B cell (primary cell): ENCODE measurements at regions not wholly inside any gene's neighbourhood (a gene's known extent, or its start where the extent isn't known, plus 50 kb on each side); places are given as distances from the start of the nearest gene placed in this dataset.

Experiments
- ATAC-seq: fragments of 200-7000 bp; cut with Tn5 transposase; one replicate; pipeline ENCODE4 v1.10.0; 2021; ENCODE audit warnings: low read depth, mild to moderate bottlenecking, moderate number of reproducible peaks, moderate library complexity
- CTCF ChIA-PET: fragments of 350-600 bp; sonication (Branson Sonifier 250); formaldehyde crosslinking; loops from one replicate; lab custom pipeline; 2021; ENCODE audit warnings: antibody characterized with exemption, inconsistent platforms; lab: Charles Lee
- POLR2A ChIA-PET: fragments of 350-600 bp; sonication (Branson Sonifier 250); formaldehyde crosslinking; loops from one replicate; lab custom pipeline; 2021; ENCODE audit warnings: antibody characterized with exemption; lab: Charles Lee
- DNase-seq: peaks from one replicate; pipeline ENCODE4 v3.0.0; 2013
- H2AFZ ChIP-seq: 2 replicates; pipeline ENCODE4 v1.6.1; 2012; ENCODE audit warnings: mild to moderate bottlenecking, low read depth, low read length; ENCODE audit not compliant: insufficient read depth, poor library complexity, severe bottlenecking
- H3K27ac ChIP-seq, 2 donors: 1 replicate in 1 of 2; 2 replicates in 1 of 2; pipeline ENCODE4 v1.5.1; 2012 to 2013; ENCODE audit warnings: low read length in 2 of 2, mild to moderate bottlenecking in 2 of 2, moderate library complexity in 1 of 2
- H3K27me3 ChIP-seq, 4 experiments: fragments of 200-600 bp in 1 of 4; sonication (generic) in 1 of 4; replicated peaks in 1 of 4; 1 replicate in 2 of 4; 2 replicates in 2 of 4; pipeline versions ENCODE4 v1.6.1 to v1.7.0; 2013 to 2016; ENCODE audit warnings: low read length in 3 of 4, mild to moderate bottlenecking in 2 of 4, mixed read lengths in 1 of 4, moderate library complexity in 1 of 4; ENCODE audit not compliant: insufficient read depth in 4 of 4, control insufficient read depth in 3 of 4; ENCODE audit errors: control extremely low read depth in 1 of 4
- H3K36me3 ChIP-seq, 2 experiments: replicated peaks in 1 of 2; 1 replicate in 1 of 2; 2 replicates in 1 of 2; pipeline versions ENCODE4 v1.6.1 to v1.7.1; 2013; ENCODE audit warnings: low read length in 1 of 2; ENCODE audit not compliant: insufficient read depth in 2 of 2, control insufficient read depth in 1 of 2; ENCODE audit errors: control extremely low read depth in 1 of 2, extremely low read depth in 1 of 2
- H3K4me1 ChIP-seq, 2 donors: fragments of 200-600 bp in 1 of 2; sonication (generic) in 1 of 2; 1 replicate in 1 of 2; 2 replicates in 1 of 2; pipeline versions ENCODE4 v1.5.1 to v1.6.1; 2013 to 2017; ENCODE audit warnings: low read length in 2 of 2; ENCODE audit not compliant: control insufficient read depth in 2 of 2, insufficient read depth in 2 of 2
- H3K4me2 ChIP-seq: replicated peaks from 2 replicates; pipeline ENCODE3; 2012; ENCODE audit warnings: mild to moderate bottlenecking, low read depth, low read length; ENCODE audit not compliant: poor library complexity, severe bottlenecking
- H3K4me3 ChIP-seq, 5 experiments: fragments of 200-600 bp in 1 of 5; sonication (generic) in 1 of 5; 1 replicate in 3 of 5; 2 replicates in 2 of 5; pipeline versions ENCODE4 v1.5.1 to v1.7.0; 2011 to 2016; ENCODE audit warnings: low read length in 4 of 5, mild to moderate bottlenecking in 4 of 5, low read depth in 2 of 5, control low read depth in 1 of 5, moderate library complexity in 1 of 5; ENCODE audit not compliant: insufficient read depth in 1 of 5; ENCODE audit errors: control extremely low read depth in 1 of 5, extremely low read depth in 1 of 5
- H3K79me2 ChIP-seq: fragments of 200-600 bp; sonication (generic); one replicate; pipeline ENCODE4 v1.6.0; 2016; ENCODE audit warnings: low read length; ENCODE audit not compliant: control insufficient read depth, insufficient read depth
- H3K9ac ChIP-seq: fragments of 200-600 bp; sonication (generic); 2 replicates; pipeline ENCODE4 v1.6.1; 2017; ENCODE audit warnings: mild to moderate bottlenecking, low read length, moderate library complexity
- H3K9me3 ChIP-seq, 3 donors: one replicate each; pipeline versions ENCODE4 v1.6.1 to v1.7.1; 2013; ENCODE audit warnings: low read length in 2 of 3; ENCODE audit not compliant: control insufficient read depth in 2 of 3, insufficient read depth in 1 of 3; ENCODE audit errors: control extremely low read depth in 1 of 3
- H4K20me1 ChIP-seq: 2 replicates; pipeline ENCODE4 v1.6.0; 2012; ENCODE audit warnings: mild to moderate bottlenecking, low read length; ENCODE audit not compliant: insufficient read depth, control insufficient read depth, poor library complexity, severe bottlenecking
- H3K27ac Mint-ChIP-seq: one replicate; pipeline ENCODE4 v1.8.0; 2021; ENCODE audit warnings: mixed read lengths
- H3K27me3 Mint-ChIP-seq: one replicate; pipeline ENCODE4 v1.8.0; 2021; ENCODE audit warnings: mixed read lengths
- H3K4me1 Mint-ChIP-seq: one replicate; pipeline ENCODE4 v1.8.0; 2021; ENCODE audit warnings: mixed read lengths
- H3K4me3 Mint-ChIP-seq: one replicate; pipeline ENCODE4 v1.8.0; 2021; ENCODE audit warnings: mixed read lengths
- H3K9me3 Mint-ChIP-seq: one replicate; pipeline ENCODE4 v1.8.0; 2022; ENCODE audit warnings: mixed read lengths; ENCODE audit not compliant: insufficient read depth
- EZH2 ChIP-seq: IDR thresholded peaks from 2 replicates; pipeline ENCODE4 v1.6.1; 2012; ENCODE audit warnings: borderline replicate concordance, low read depth, mild to moderate bottlenecking, moderate library complexity, low read length; ENCODE audit not compliant: insufficient read depth, poor library complexity, severe bottlenecking
- WGBS: methylation state at CpG from one replicate; pipeline ENCODE4 v1.1.5; 2013; ENCODE audit warnings: missing lambda C conversion rate; ENCODE audit not compliant: insufficient coverage; 5-methylcytosine and 5-hydroxymethylcytosine counted together
- intact Hi-C: fragments of 100-400 bp; cut with micrococcal nuclease; formaldehyde crosslinking; loops from one replicate; pipeline ENCODE4 v1.10.0; 2022
- TF ChIP-seq, protein P1 (sequence below): fragments of 200-600 bp; IDR thresholded peaks from one replicate; pipeline ENCODE4 v1.8.0; 2022; ENCODE audit warnings: antibody characterized with exemption, mild to moderate bottlenecking

GRCh38 chr4:125243789-125244397 is 70.9 kb upstream of the FAT4 start:
- DNase-seq (no peak), ATAC-seq (no peak)
- POLR2A ChIA-PET, result no interaction called here
- no peak overlapping the region for H3K4me3 Mint-ChIP-seq
- H3K4me1 Mint-ChIP-seq, result no peaks in the 10 kb centered on the region
- no peaks in the 10 kb centered on the region for H3K27me3 Mint-ChIP-seq
- H3K36me3 ChIP-seq, result no peaks in the 10 kb centered on the region
- TF ChIP-seq EZH2, result no peak
- TF ChIP-seq, protein P1, sequence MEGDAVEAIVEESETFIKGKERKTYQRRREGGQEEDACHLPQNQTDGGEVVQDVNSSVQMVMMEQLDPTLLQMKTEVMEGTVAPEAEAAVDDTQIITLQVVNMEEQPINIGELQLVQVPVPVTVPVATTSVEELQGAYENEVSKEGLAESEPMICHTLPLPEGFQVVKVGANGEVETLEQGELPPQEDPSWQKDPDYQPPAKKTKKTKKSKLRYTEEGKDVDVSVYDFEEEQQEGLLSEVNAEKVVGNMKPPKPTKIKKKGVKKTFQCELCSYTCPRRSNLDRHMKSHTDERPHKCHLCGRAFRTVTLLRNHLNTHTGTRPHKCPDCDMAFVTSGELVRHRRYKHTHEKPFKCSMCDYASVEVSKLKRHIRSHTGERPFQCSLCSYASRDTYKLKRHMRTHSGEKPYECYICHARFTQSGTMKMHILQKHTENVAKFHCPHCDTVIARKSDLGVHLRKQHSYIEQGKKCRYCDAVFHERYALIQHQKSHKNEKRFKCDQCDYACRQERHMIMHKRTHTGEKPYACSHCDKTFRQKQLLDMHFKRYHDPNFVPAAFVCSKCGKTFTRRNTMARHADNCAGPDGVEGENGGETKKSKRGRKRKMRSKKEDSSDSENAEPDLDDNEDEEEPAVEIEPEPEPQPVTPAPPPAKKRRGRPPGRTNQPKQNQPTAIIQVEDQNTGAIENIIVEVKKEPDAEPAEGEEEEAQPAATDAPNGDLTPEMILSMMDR, result no peak
- H3K4me3 ChIP-seq, result no peak overlapping the region
- no peak overlapping the region for H2AFZ ChIP-seq
- CTCF ChIA-PET, result no interaction called here
- H3K27ac Mint-ChIP-seq, result no peak overlapping the region
- H3K9me3 ChIP-seq, result no peaks in the 10 kb centered on the region
- no peaks in the 10 kb centered on the region for H4K20me1 ChIP-seq
- H3K9me3 Mint-ChIP-seq, result peaks cover 2% of the 10 kb centered on the region
- no peaks in the 10 kb centered on the region for H3K27me3 ChIP-seq
- intact Hi-C loops, result no loop called here
- WGBS, result no CpG with 5 or more reads among the region's 3 CpGs
- H3K27ac ChIP-seq, result no peak overlapping the region
- H3K4me1 ChIP-seq, result no peaks in the 10 kb centered on the region
- H3K9ac ChIP-seq, result no peak overlapping the region
- H3K4me2 ChIP-seq, result no peak overlapping the region
- H3K79me2 ChIP-seq, result no peaks in the 10 kb centered on the region

- H3K36me3 ChIP-seq, result no peaks in the 10 kb centered on the region
- H3K27me3 ChIP-seq, result no peaks in the 10 kb centered on the region
- no peaks in the 10 kb centered on the region for H3K9me3 ChIP-seq
- ChIA-PET CTCF (no interaction called here), POLR2A (no interaction called here)
- Mint-ChIP-seq H3K4me1 (no peaks in the 10 kb centered on the region), H3K9me3 (no peaks in the 10 kb centered on the region), H3K27me3 (no peaks in the 10 kb centered on the region), H3K27ac (no peak overlapping the region), H3K4me3 (no peak overlapping the region)
- no CpG with 5 or more reads among the region's 4 CpGs for WGBS
- TF ChIP-seq EZH2, result no peak
- TF ChIP-seq, protein P1, result no peak
- H3K27ac ChIP-seq, result no peak overlapping the region
- no peaks in the 10 kb centered on the region for H3K79me2 ChIP-seq
- no peak overlapping the region for H3K4me2 ChIP-seq
- H2AFZ ChIP-seq, result no peak overlapping the region
- H3K9ac ChIP-seq, result no peak overlapping the region
- no peak overlapping the region for H3K4me3 ChIP-seq
- intact Hi-C loops, result no loop called here
- H3K4me1 ChIP-seq, result no peaks in the 10 kb centered on the region
- DNase-seq, result no peak
- H4K20me1 ChIP-seq, result no peaks in the 10 kb centered on the region
- ATAC-seq, result no peak
These were observed 78.8 kb upstream of the FAT4 start for GRCh38 chr4:125235971-125236370.
